Activated naive CD4-positive, alpha-beta T cell treated with Interleukin-2 at 50 U/mL for 16 hours (primary cell): ENCODE measurements at regions not wholly inside any gene's neighbourhood (a gene's known extent, or its start where the extent isn't known, plus 50 kb on each side); places are given as distances from the start of the nearest gene placed in this dataset.
"Not testable (repeated sequence)": the region's sequence is repeated elsewhere in the genome, so short reads cannot be mapped to it uniquely, and the experiment has no call there.

Experiments
- DNase-seq: peaks from one replicate; pipeline ENCODE4 v3.0.0-alpha.2; 2020

DNA sequence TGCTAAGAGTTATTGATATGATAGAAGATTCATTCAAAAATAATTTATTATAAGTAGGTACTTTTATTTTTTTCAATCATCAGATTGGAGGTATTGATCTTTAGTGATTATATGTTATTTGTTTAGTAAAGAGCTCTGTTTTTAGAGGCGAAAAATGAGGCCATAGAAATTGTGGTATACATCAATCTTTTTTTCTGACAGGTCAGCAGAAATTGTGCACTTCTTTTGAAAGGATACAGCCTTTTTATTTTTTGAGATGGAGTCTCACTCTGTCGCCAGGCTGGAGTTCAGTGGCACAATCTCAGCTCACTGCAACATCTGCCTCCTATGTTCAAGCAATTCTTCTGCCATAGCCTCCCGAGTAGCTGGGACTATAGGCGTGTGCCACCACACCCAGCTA lies 292.1 kb downstream of the BAMBI start:
- no peak for DNase-seq

DNA sequence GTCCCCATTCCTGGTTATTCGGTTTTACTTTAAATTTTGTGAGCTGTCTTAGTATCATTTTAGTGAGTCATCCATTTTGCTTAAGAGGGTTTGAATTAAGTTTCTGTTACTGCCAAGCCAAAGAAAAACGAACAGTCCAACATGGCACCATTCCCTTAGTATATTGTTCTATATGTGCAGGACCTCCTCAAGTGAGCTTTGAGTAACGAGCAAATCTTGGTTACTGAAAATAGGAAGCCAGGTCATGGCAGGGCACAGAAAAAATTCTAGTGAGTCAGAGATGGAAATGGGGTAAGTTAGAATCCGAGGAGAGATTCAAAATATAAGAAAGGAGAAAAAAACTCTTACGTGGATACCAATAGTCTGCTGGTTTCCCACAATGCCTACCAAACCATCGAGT lies 292.9 kb downstream of the BAMBI start:
- DNase-seq, result no peak

DNA sequence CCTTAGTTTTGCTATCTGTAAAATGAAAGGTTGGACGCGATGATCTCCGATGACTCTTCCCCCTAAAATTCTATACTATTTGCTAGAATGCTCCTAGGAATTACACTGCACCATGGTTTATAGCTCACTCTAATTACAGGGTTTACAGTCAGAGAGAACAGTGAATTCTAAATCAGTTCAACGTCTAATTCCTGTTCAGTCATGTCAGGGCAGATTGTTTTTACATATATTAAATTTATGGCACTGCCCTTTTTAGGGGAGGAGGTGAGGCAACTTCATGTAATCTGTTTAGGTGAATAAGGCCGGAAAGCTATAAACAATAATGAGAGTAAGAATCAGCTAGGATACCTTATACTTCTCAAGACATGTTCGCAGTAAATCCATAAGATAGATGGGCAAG lies 293.9 kb downstream of the BAMBI start:
- DNase-seq, result no peak

DNA sequence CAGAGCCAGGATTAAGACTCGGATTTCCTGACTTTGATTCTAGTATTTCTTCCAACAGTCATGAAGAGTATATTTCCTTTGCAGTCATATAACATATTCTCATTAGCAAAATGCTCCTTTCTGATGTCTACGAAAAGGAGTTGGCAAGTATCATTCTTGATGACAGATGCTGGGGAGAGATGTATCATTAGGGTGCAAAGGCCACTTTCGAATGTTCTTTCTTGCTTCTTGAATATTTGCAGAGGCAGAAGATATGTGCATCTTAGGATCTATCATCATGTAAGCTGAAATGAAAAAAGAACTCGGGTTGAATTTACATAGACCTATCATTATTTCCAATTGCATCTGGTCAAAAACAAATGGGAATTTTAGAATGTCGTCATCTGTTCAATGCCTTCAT lies 294.4 kb downstream of the BAMBI start:
- DNase-seq, result no peak

DNA sequence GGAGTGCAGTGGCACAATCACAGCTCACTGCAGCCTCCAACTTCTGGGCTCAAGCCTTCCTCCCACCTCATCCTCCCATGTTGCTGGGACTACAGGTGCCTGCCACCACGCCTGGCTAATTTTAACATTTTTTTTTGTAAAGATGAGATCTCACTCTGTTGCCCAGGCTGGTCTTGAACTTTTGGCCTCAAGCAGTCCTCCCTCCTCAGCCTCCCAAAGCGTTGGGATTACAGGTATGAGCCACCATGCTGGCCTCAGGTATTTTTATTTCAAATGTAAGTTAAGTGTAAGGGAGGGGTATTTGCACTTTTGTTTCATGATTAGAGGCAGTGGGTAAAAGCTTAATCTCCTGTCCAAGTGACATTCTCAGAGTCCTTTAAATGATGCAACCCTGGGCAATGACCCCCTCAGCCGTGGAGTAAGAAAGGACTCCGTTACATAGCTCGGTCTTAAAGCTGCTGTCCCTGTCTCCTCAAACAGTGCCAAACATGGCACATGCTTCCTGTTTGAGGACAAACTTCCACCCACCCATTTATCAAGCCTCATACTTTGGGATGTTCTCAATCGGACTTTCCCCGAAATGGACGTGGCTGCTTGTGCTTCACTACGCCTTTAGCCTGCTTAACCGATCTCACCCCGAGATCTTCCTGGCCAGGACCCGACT lies 296.1 kb downstream of the BAMBI start:
- DNase-seq, result no peak

DNA sequence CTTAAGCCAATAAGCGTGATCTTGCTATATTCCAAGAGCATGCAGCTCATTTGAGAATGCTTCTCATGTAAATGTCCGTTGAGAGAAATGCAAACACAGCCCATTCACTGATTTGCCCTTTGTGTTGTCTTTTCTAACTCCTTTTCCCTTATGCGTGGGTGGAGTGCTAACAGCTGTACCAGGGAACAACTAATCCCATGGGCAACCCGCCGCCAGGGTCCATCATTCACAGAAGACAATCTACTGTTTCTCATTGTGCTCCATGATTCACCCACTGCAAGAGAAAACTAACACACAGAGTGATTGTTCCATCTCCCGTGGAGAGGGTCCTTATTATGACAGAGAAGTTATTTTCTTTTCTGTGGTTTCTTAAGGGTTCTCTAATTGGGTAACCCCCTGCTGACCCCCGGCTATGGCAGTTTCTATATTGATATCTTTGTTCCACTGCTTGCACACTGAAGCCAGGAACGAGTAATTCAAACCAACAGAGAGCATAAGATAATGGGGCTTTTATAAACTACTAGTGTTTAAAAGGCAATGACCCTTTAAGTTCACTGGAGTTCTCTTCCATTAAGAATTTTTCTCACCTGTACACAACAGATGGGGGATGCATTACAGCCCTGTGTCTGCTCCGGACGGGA lies 298.7 kb downstream of the BAMBI start:
- DNase-seq, result no peak

DNA sequence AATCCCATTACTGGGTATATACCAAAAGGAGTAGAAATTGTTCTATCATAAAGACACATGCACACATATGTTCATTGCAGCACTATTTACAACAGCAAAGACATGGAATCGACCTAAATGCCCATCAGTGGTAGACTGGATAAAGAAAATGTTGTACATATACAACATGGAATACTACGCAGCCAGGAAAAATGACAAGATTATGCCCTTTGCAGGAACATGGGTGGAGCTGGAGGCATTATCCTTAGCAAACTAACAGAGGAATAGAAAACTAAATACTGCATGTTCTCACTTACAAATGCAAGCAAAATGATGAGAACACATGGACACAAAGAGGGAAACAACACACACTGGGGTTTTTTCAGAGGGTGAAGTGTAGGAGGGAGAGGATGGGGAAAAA lies 300.2 kb downstream of the BAMBI start:
- no peak for DNase-seq

DNA sequence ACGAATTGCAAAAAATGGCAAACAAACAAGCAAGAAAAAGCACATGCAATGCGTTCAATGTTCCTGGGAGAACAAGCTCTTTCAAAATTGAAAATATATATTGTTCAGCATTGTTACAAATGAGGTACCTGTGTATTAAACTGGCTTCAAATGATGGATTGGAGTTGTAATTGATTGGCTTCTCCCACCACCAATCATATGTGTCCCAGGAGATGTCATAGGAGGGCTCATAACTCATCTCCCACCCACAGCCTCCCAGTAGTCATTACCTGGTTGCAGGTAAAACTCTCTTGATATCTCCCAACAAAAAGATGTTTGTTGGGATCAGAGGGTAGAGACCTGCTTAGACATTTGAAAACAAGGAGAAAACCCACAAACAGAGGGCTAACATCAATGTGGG lies 302.9 kb downstream of the BAMBI start:
- DNase-seq, result no peak

DNA sequence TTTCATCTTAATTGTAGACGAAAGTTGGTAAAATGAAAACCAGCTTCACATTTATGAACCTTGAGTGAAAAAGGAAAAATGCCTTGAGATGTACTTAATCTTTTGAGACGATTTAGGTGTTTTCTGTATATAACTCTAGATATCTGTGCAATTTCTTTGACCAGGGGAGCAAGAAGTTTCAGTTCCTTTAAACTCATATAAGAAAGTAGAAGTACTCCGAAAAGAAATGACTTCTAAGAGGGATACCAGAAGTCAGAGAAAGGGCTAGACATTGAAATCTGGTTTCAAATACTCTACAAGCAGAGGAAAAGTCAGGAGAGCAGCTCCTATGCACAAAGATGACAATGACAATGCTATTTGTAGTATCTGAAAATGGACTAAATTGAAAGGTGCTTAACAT lies 303.7 kb downstream of the BAMBI start:
- no peak for DNase-seq

DNA sequence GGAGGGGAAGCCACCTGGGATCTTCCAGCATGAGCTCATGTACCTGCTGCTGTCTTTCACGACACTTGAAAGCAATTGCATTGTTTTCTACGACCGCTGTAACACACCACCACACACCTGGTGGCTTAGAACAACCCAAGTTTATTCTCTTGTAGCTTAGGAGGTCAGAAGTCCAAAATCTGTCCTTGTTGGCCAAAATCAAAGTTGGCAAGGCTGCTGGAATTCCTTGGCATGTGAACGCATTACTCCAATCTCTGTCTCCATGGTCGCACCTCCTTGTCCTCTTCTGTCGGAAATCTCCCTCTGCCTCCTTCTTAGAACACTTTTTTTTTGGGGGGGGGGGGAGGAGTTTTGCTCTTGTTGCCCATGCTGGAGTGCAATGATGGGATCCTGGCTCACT lies 305.7 kb downstream of the BAMBI start:
- DNase-seq, result no peak

DNA sequence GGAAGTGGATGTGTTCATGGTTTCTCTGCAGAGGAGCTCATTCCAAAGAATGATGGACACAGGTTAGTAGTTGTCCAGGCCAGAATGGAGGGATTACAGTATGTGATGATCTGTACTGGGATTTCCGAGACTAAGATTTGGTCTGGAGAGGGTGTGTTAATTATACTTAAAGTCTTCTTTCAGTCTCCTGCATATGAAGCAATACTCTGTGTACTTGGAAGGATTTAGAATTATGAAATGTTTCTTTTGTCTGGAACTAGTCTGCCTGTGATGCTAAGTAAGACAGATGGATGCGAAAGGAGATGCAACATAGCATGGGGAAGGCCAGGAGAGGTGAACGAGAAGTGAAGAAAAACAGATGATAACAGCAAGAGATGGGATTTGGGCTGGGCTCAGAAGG lies 305.1 kb upstream of the LYZL1 start:
- DNase-seq, result no peak

DNA sequence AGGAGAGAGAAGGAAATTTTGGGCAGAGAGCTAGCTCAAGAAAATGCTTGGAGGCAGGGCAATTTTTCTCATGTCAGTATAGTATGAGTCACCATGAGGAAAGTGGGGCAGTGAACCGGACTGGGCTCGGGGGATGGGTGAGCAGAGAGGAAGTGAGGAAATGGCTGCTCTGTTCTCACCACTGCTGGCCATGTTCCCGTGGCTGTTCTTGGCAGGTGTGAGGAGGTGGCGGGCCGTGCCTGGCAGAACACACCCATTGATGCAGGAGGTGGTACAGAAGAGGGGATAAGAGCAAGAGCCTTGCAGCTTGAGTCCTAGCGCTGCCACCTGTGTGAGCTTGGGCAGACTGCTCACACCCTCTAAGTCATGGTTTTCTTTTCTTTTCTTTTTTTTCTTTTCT lies 304.4 kb upstream of the LYZL1 start:
- DNase-seq, result no peak

DNA sequence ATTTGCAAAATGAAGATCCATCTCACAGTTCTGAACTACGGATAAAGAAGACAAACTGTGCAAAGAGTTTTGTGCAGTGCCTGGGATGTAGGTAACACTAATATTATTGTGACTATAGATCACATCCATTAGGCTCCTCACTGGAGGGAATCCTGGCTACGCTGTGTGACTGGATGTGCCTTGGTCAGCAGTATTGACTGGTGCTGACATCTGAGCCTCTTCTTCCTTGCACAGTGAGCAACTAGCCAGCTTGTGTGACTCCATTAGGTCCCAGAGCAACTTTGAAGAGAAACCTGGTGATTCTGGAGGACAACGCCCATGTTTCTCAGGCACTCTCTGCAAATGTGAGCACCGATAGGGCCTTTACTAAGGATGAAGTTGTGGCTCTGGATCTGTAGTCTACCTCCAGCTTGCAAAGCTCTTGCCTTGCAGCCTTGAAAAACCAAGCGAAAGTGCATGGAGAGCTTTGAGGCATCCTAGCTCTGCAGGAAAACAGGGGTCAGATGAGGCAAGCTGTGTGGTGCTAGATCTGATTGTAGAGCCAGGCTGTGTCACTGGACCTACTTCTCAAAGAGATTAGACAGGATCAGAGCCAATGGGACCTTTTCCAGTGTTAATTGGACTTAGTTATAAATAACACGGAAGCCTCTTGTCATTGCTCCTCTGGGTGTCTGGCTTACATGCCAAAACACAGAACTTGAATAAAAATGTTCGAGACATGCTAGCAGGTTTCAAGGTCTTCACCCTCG lies 303.6 kb upstream of the LYZL1 start:
- no peak for DNase-seq

DNA sequence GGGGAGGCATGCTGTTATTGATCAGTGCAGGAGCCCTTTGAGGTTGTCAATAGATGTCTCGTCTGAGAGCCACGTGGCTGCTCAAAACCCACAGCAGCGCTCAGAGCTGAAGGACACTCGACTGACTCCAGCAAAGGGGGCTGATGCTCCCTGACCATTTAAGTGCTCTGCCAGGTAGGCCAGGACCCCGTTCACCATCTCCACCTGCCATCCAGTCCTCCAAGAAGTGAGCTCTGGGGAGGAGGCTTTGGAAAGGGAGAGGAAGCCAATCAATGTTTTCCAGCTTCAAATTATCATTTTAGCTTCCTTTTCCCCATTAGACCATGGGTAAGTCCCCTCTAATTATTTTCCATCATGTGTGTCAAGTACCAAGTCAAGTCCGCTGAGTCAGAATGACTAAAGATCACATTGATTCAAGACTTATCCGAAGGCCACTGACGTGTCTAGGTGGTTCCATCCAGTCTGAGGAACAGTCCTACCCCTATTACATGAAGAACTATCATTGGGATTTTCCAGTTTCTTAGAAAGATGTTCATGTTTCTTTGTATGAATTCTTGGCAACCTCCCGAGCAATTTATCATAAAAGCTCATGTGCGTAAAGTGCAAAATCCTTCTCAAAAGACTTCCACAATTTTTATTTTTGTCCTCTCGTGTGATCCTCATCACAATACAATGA lies 302.6 kb upstream of the LYZL1 start:
- DNase-seq, result no peak

DNA sequence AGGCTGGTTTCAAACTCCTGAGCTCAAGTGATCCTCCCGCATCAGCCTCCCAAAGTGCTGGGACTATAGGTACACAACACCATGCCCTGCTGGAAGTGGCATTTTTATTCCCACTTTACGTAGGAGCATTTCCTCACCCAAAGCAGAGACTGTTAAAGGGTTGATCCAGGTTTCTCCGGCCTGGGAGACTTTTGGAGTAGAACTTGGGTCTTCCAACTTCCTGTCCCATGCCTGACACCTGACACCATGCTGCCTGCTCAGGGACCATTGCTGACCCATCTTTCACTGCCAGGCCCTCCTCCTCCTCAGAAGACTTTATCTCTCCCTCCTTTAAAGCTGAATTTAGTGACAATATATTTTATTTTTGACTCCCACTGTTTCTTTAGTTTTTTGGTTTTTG lies 302.0 kb upstream of the LYZL1 start:
- DNase-seq, result no peak

DNA sequence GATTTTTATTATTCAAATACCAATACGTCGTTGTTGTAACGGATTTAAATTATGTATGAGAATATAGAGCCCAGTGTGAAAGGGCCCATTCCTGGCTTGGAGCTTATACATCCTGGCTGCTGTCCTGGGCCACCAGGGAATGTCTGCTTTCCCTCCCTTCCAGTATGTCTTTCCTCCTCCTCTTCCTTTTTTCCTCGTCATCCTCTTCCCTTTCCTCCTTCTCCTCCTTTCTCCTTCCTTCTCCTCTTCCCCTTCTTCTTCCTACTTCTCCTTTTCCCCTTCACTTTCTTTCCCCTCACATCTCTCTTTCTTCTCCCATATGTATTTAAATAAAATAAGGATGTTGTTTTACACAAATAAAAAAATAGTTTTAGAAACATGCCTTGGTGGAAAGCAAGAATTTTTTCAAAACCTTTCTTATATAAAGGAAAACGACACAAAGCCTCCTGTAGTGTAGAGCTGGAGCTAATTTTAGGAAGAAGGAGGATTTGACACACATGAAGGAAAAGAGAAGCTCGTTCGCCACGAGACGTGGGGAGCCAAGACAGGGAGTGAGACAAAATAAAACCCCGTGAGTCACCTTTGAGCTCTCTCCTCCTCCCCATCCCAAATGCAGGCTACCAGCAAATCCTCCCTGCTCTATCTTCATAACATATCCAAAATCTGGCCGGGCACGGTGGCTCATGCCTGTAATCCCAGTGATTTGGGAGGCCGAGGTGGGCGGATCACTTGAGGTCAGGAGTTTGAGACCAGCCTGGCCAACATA lies 301.1 kb upstream of the LYZL1 start:
- DNase-seq, result no peak

DNA sequence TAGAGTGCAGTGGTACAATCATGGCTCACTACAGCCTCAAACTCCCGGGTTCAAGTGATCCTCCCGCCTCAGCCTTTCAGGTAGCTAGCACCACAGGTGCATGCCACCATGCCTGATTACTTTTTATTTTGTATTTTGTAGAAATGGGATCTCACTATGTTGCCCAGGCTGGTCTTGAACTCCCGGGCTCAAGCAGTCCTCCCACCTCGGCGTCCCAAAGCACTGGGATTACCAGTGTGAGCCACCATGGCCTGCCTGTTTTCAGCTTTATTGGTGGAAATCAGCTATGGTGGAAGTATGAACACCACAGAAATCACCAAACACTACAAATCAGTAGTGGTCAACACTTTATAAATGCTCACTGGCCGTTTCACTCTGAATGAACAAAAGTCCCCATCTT lies 299.9 kb upstream of the LYZL1 start:
- no peak for DNase-seq

DNA sequence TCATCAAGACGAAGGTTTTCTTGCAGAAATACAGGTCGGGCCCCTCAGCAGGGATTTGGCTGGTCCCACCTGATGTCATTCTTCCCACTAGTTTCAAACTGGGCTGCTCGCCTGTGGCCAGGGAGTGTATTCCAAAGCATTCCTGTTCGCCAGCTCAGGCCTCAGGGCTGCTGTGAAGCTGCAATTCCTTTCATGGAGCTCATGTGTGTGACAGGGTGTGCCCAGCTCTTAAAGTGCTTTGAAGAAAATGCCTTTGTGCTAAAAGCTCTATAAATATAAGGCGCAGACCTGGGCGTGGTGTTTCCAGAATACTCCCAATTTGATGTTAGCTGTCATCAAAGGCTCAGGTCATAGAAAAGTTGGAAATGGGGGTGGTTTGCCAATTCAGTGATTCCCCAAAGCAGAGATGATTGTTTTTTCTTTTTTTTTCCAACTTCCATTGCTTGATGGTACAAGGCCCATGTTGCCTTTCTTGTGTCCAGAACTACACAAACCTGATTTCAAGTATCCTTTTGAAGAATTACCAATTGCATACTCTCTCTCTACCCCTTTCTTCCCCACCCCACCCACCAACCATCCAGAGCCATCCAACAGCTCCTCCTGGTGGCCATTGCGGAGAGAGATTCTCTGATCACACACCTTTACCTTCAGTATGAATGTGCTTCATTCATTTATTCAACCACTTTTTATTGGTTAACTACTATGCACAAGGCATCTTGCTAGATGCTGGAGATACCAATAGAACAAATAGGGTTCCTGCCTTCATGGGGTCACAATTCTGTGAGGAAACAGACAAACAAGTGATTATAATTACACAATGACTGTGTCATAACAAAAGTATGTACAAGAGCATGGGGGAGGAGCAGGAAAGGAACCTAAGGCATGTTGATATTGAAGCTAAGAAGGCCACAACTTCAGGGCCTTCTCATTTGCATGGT lies 297.3 kb upstream of the LYZL1 start:
- DNase-seq, result peak; percentile 15

DNA sequence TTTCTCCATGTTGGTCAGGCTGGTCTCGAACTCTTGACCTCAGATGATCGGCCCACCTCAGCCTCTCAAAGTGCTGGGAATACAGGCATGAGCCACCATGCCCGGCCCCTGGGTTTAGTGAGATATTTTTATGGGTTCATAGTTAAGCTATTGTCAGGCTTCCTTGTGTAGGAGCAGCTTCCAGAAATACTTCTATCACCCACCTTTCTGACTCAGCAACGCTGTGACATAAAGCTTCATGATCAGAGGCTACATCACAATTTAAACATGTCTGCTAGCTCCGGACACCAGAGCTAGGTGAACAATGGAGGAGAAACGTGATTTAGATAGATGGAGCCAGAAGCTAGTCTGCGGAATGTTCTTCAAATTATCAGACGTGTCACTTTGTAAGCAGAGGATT lies 295.8 kb upstream of the LYZL1 start:
- no peak for DNase-seq

DNA sequence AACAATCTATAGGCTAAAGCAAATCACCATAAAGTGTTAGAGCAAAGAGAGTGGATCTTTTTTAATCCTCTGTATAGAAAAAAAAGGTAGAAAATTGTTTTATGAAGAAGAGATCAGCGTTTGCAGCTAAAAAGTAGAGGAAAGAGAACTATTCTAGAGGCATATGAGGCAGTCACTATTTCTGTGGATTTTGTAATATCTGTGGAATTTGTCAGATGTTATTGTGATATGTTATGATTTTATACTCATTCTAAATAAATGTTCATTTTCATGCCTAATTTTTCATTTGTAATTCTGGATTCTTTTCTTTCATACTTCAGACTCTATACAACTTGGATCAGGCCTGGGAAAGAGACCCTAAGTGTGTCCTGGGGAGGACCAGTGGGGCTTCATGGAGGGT lies 295.0 kb upstream of the LYZL1 start:
- no peak for DNase-seq

DNA sequence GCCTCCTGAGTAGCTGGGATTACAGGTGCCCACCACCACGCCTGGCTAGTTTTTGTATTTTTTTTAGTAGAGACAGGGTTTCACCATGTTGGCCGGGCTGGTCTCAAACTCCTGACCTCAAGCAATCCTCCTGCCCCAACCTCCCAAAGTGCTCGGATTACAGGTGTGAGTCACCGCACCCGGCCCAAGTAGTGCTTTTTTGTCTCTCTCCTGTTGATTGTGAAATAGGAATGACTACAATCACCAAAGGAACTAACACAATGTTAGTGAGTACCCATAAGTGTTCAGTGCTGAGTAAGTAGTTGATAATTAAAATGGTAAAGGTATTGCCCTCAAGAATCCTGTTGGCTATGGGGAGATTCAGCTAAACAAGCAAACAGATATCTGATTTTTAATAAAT lies 294.1 kb upstream of the LYZL1 start:
- DNase-seq, result not testable (repeated sequence)

DNA sequence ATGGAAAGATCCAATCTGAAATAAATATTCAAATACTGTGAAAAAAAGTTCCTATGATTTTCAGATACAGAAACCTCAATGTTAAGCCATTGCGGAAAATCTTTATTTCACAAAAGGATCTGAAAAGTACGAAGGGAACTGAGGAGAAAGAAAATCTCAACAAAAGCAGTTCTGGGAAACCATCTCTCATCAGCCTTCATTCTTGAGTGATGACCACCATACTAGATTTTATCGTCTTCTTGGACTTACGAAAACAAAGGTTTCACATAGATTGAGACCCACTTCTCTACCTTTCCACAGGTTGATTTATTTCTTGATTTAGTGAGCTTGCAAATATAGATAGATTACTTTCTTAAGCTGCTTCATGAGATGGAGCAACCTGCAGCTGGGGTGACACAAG lies 293.4 kb upstream of the LYZL1 start:
- no peak for DNase-seq
